GM19468 (cell line): ENCODE measurements at regions not wholly inside any gene's neighbourhood (a gene's known extent, or its start where the extent isn't known, plus 50 kb on each side); places are given as distances from the start of the nearest gene placed in this dataset.
"Not testable (repeated sequence)": the region's sequence is repeated elsewhere in the genome, so short reads cannot be mapped to it uniquely, and the experiment has no call there.

Source experiments
- ATAC-seq: cut with Tn5 transposase; IDR thresholded peaks from one replicate; pipeline ENCODE4 v1.9.1; 2021; ENCODE audit warnings: mild to moderate bottlenecking, moderate library complexity, moderate number of reproducible peaks; ENCODE audit not compliant: unreplicated experiment; ENCODE audit errors: extremely low read depth

- no peak for ATAC-seq
These were observed 347.7 kb upstream of the FLRT2 start for GRCh38 chr14:85182282-85182681.

GRCh38 chr14:85186082-85186481 lies 343.9 kb upstream of the FLRT2 start:
- no peak for ATAC-seq

- no peak for ATAC-seq
These were observed 342.4 kb upstream of the FLRT2 start for GRCh38 chr14:85187521-85187920.

GRCh38 chr14:85188836-85189235 lies 341.1 kb upstream of the FLRT2 start:
- no peak for ATAC-seq

- not testable (repeated sequence) for ATAC-seq
These were observed 340.7 kb upstream of the FLRT2 start for GRCh38 chr14:85189253-85189652.

GRCh38 chr14:85190251-85190650 lies 339.7 kb upstream of the FLRT2 start:
- ATAC-seq: no peak

GRCh38 chr14:85191986-85192385 lies 338.0 kb upstream of the FLRT2 start:
- no peak for ATAC-seq

- no peak for ATAC-seq
These were observed 334.0 kb upstream of the FLRT2 start for GRCh38 chr14:85195872-85196477.

GRCh38 chr14:85198001-85198400 lies 331.9 kb upstream of the FLRT2 start:
- ATAC-seq: no peak

- ATAC-seq: no peak
These were observed 324.1 kb upstream of the FLRT2 start for GRCh38 chr14:85205875-85206274.

- ATAC-seq: no peak
These were observed 315.5 kb upstream of the FLRT2 start for GRCh38 chr14:85214471-85214870.

GRCh38 chr14:85217412-85217811 lies 312.5 kb upstream of the FLRT2 start:
- ATAC-seq: no peak

- no peak for ATAC-seq
These were observed 311.0 kb upstream of the FLRT2 start for GRCh38 chr14:85218982-85219381.

- ATAC-seq: no peak
These were observed 308.1 kb upstream of the FLRT2 start for GRCh38 chr14:85221832-85222231.

- ATAC-seq: no peak
These were observed 307.6 kb upstream of the FLRT2 start for GRCh38 chr14:85222341-85222740.

- ATAC-seq: no peak
These were observed 306.3 kb upstream of the FLRT2 start for GRCh38 chr14:85223667-85224066.

- ATAC-seq: no peak
These were observed 305.7 kb upstream of the FLRT2 start for GRCh38 chr14:85224241-85224640.

- no peak for ATAC-seq
These were observed 296.2 kb upstream of the FLRT2 start for GRCh38 chr14:85233756-85234155.

- ATAC-seq: no peak
These were observed 295.6 kb upstream of the FLRT2 start for GRCh38 chr14:85234156-85235025.

GRCh38 chr14:85235868-85236267 lies 294.1 kb upstream of the FLRT2 start:
- ATAC-seq: no peak

GRCh38 chr14:85236296-85236695 lies 293.6 kb upstream of the FLRT2 start:
- ATAC-seq: no peak

GRCh38 chr14:85239791-85240190 lies 290.2 kb upstream of the FLRT2 start:
- ATAC-seq: no peak
